ENCODE measurements at regions not wholly inside any gene's neighbourhood (a gene's known extent, or its start where the extent isn't known, plus 50 kb on each side); places are given as distances from the start of the nearest gene placed in this dataset.

DNA sequence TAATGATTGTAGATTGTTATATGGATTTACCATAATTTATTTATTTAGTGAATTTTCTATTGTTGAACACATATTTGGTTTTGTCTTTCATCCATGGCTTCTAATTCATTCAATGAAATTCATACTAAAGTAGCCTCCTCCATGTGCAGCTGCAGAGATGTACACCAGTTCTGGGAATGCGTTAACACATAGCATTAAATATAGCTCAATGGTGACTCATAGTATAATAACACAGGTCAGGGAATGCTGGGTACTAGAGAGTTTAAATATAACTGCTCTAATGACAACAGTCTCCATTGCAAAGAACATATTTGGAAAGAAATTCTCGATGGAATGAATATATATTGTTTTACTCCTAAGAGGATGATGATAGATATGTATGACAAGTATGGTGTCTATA is 1190.2 kb upstream of the NRXN1 start:
- Histone ChIP-seq H3K27me3 (ENCODE audit: control insufficient read depth, insufficient read depth, low read length) (no peaks in the 10 kb centered on the region), H3K4me3 (ENCODE audit: low read depth, low read length) (no peak overlapping the region), H3K36me3 (ENCODE audit: control insufficient read depth, insufficient read depth, low read length) (no peaks in the 10 kb centered on the region)
- TF ChIP-seq, protein P1, sequence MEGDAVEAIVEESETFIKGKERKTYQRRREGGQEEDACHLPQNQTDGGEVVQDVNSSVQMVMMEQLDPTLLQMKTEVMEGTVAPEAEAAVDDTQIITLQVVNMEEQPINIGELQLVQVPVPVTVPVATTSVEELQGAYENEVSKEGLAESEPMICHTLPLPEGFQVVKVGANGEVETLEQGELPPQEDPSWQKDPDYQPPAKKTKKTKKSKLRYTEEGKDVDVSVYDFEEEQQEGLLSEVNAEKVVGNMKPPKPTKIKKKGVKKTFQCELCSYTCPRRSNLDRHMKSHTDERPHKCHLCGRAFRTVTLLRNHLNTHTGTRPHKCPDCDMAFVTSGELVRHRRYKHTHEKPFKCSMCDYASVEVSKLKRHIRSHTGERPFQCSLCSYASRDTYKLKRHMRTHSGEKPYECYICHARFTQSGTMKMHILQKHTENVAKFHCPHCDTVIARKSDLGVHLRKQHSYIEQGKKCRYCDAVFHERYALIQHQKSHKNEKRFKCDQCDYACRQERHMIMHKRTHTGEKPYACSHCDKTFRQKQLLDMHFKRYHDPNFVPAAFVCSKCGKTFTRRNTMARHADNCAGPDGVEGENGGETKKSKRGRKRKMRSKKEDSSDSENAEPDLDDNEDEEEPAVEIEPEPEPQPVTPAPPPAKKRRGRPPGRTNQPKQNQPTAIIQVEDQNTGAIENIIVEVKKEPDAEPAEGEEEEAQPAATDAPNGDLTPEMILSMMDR (IDR thresholded peaks at IDR 0.05; ENCODE audit: insufficient read depth, low read length, poor library complexity, severe bottlenecking): no peak
- DNase-seq (ENCODE audit: low read depth): no peak

DNA sequence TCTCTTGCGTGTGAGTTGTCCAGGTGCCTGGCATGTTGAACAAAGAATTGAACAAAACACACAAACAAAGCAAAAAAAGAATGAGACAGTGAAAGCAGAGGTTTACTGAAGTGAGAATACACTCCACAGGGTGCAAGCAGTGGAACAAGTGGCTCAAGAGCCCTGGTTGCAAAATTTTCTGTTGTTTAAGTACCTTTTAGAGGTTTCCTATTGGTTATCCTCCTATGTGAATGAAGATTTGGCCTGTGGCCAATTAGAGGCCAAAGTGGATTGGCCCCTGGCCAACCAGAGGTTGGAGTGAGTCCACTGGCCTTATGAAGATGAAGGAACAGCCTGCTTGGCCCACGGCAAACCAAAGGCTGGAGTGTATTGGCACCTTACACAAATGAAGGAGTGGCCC is 1188.5 kb upstream of the NRXN1 start:
- no peak overlapping the region for H3K4me3 ChIP-seq (ENCODE audit: low read depth, low read length)
- no peaks in the 10 kb centered on the region for H3K36me3 ChIP-seq (ENCODE audit: control insufficient read depth, insufficient read depth, low read length)
- no peaks in the 10 kb centered on the region for H3K27me3 ChIP-seq (ENCODE audit: control insufficient read depth, insufficient read depth, low read length)
- TF ChIP-seq, protein P1 (IDR thresholded peaks at IDR 0.05; ENCODE audit: insufficient read depth, low read length, poor library complexity, severe bottlenecking): no peak
- no peak for DNase-seq (ENCODE audit: low read depth)

DNA sequence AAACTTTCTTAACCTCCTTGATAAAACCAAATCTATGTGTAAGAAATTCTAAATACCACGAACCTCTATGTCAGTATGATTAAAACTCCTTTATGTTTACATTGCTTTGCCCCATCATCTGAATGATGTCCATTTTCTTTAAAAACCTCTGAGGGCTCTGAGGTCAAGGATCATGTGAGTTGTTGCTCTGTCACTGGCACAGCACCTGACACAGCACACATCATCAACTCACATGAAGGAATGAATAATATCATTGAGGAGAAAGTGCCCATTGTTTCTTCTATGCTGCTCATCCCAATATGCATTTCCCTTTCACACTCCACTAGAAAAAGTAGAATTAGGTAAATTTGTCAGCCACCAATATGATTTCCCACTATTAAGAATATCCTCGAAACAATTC is 1178.7 kb upstream of the NRXN1 start:
- H3K36me3 ChIP-seq (ENCODE audit: control insufficient read depth, insufficient read depth, low read length): no peaks in the 10 kb centered on the region
- DNase-seq (ENCODE audit: low read depth): no peak
- TF ChIP-seq, protein P1 (IDR thresholded peaks at IDR 0.05; ENCODE audit: insufficient read depth, low read length, poor library complexity, severe bottlenecking): no peak

DNA sequence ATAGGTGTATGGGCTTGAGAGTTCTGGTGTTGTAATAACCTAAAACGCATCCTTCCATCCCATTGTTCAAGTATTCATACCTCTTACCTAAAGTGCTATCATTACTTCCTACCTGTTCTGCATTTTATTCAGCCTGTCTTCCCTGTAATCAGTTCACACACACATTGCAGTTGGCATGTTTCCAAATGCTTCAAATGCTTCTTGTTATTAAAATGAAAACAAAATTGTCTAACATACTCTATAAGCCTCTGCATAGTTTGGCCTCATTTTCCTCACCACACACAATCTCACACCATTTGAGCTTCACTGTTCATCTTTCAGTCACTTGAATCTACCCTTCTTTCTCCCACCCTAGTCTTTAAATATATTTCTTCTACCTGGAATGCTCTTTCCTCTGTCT is 1178.2 kb upstream of the NRXN1 start:
- H3K36me3 ChIP-seq (ENCODE audit: control insufficient read depth, insufficient read depth, low read length): no peaks in the 10 kb centered on the region
- DNase-seq (ENCODE audit: low read depth): no peak
- H3K27me3 ChIP-seq (ENCODE audit: control insufficient read depth, insufficient read depth, low read length): no peaks in the 10 kb centered on the region
- no peak overlapping the region for H3K4me3 ChIP-seq (ENCODE audit: low read depth, low read length)
- TF ChIP-seq, protein P1 (IDR thresholded peaks at IDR 0.05; ENCODE audit: insufficient read depth, low read length, poor library complexity, severe bottlenecking): no peak

More for the DNA sequence above, 1178.7 kb upstream of the NRXN1 start:
- no peak overlapping the region for H3K4me3 ChIP-seq (ENCODE audit: low read depth, low read length)
- H3K27me3 ChIP-seq (ENCODE audit: control insufficient read depth, insufficient read depth, low read length): no peaks in the 10 kb centered on the region

DNA sequence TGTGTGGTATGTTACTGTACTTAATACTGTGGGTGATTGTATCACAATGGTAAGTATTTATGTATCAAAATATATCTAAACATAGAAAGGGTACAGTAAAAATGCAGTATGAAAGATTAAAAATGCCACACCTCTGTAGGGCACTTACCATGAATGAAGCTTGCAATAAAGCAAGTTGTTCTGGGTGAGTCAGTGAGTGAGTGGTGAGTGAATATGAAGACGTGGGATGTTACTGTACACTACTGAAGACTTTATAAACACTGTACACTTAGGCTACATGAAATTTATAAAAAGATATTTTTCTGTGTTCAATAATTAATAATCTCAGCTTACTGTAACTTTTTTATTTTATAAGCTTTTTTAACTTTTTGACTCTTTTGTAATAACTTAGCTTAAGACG is 1162.4 kb upstream of the NRXN1 start:
- Histone ChIP-seq H3K4me3 (ENCODE audit: low read depth, low read length) (no peak overlapping the region), H3K36me3 (ENCODE audit: control insufficient read depth, insufficient read depth, low read length) (no peaks in the 10 kb centered on the region), H3K27me3 (ENCODE audit: control insufficient read depth, insufficient read depth, low read length) (no peaks in the 10 kb centered on the region)
- DNase-seq (ENCODE audit: low read depth): no peak
- TF ChIP-seq, protein P1 (IDR thresholded peaks at IDR 0.05; ENCODE audit: insufficient read depth, low read length, poor library complexity, severe bottlenecking): no peak

DNA sequence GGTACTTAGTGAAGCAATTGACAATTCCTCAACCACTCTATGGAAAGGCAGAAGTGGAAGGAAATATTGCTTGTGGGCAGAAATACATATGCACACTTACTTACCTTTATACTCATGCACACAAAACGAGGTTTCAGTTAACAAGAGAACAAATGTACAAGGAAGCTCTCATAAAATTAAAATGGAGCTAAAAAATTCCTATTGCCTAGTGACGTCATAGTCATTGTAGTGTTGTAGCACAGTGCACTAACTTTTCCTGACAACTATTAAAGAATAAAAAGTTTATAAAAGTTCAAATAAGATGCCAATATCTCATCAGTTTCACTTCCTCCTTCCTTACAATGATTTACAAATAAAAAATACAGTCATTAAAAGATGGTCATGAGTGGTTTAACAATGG is 1161.9 kb upstream of the NRXN1 start:
- Histone ChIP-seq H3K27me3 (ENCODE audit: control insufficient read depth, insufficient read depth, low read length) (no peaks in the 10 kb centered on the region), H3K4me3 (ENCODE audit: low read depth, low read length) (no peak overlapping the region), H3K36me3 (ENCODE audit: control insufficient read depth, insufficient read depth, low read length) (no peaks in the 10 kb centered on the region)
- TF ChIP-seq, protein P1 (IDR thresholded peaks at IDR 0.05; ENCODE audit: insufficient read depth, low read length, poor library complexity, severe bottlenecking): no peak
- DNase-seq (ENCODE audit: low read depth): no peak
